HG03060 (cell line): ENCODE measurements at regions not wholly inside any gene's neighbourhood (a gene's known extent, or its start where the extent isn't known, plus 50 kb on each side); places are given as distances from the start of the nearest gene placed in this dataset.

Experiments used
- ATAC-seq: cut with Tn5 transposase; IDR thresholded peaks from one replicate; pipeline ENCODE4 v1.9.1; 2021; ENCODE audit warnings: low read depth, moderate number of reproducible peaks; ENCODE audit not compliant: unreplicated experiment

DNA sequence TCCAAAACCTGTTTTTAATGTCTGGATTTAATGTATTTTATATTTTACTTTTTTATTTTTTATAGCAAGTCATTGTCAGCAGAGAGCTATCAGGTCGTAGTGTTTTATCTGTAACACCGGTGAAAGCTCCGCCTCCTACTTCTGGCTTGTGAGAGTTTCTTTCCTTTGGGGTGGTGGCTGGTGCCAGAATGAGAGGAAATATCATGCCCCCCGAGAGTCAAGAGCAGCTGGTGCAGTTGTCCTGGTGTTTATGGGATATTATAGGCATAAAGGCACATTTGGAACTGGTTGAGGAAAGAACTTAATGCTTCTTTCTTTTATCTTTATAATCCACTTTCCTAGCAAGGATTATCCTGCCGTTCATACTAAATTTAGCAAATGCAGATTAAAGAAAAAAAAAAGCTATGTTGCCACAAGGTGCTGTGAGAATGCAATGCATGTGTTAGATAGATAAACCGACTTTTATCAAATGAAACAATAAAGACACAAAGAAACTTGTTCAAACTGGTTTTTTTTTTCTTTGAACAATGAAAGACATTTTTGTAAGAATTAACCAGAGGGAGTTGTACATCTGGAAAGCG lies 260.1 kb upstream of the PLSCR5 start:
- no peak for ATAC-seq

DNA sequence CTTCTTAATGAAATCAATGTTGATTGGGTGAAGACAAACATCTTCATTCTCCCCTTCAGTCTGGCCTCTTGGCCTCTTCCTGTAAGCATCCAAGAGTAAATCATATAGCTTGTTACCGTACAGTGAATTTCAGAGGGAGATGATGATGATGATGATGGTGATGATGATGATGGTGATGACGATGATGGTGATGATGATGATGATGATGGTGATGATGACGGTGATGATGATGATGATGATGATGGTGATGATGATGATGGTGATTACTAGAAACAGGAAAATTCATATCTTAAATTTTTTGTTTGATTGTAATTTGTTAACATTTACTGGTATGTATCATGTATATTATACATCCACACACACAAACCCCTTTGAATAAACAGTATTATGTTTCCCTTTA lies 256.1 kb upstream of the PLSCR5 start:
- no peak for ATAC-seq

DNA sequence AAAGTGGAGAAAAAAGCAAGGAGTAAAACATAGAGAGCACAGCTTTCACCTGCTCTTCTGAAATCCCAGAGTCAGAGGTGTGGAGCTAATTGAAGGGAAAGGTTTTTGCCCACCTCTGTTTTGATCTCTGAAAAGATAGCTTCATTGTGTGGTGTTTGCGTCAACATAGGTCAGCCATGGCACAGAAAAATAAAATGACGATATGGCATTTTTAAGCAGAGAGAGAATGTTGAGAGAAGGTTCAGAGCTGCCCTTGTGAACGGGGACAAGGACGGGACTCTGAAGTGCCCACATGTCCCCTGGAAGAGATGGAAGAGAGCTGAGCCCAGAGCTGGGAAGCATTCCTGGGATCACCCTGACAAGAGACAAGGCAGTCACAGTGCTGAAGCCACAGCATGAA lies 249.4 kb upstream of the PLSCR5 start:
- ATAC-seq, result no peak

DNA sequence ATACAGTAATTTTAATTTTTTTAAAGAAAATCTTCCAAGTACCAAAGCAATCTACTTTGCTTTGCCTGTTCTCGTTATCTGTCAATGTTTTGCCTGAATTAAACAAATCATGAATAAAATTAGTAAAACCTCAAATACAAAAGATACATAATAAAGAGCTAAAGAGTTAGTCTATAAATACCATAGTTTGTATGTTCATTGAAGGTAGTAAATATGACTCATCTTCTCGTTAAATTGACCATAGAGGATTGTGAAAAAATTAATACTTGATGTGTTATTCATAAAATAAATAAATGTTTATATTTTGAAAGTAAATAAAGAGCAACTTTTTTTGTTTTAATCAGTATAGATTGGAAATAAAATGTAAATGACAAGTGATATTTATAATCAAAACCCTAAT lies 246.5 kb upstream of the PLSCR5 start:
- no peak for ATAC-seq

DNA sequence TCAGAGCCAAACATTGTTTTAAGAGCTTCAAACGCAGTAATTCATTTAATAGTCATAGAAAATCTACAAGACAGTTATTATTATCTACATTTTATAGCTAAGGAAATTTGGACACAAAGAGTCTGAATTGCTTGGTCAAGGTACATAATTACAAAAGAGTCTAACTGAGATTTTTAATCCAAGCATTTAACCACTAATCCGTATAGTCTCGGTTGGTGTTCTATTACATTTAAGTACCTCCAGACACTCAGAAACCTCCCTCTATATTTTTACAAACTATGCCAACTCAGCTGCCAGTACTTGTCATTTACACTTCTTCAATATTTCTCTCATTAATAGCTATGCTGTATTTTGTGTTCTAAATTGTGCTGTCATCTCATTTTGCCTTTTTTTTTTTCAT lies 240.2 kb upstream of the PLSCR5 start:
- no peak for ATAC-seq

DNA sequence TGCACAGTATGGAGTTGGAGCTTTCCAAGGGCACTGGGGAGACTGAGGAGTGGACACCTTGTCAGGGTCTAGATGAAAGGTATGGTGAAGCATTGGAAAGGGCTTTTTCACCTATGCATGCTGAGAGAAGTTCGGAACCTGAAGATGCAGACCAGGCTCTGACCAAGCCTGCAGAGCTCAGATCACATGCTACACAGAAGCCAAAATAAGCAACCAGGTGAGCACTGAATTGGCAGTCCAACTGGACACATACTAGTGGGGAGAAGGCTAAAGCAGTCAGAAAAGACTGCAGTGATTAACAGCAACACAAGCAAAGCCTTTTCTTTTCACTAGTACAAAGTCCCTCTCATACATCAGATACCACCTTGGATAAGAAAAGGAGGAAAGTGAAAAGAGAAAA lies 238.3 kb upstream of the PLSCR5 start:
- ATAC-seq, result no peak

DNA sequence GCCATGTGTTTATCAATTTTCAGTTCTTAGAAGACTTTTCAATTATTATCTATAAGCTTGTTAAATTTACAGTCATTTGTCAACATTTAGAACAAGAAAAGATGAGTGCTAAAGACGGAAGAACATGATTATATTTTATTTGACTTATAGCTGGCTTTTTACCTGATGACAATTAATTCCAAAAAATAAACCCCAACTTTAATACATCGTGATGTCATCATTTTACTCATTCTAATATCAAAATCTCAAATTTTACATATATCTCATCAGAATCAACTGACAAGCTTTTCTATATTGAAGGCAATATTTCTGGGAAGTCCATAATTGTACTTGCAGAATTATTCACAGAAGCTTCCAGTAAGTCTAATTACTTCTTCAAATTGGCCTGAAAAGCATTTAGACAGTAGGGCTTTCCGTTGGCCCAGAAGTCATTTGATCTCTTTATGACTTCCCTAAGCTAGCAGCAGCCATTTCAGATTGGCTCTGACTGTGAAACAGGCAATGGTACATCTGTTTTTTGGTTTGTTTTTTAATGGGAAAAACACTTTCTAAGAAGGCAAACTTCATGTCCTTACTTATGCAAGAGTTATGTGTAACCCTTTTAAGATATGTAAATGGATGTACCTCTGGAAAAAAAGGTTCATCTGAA lies 234.7 kb upstream of the PLSCR5 start:
- no peak for ATAC-seq

DNA sequence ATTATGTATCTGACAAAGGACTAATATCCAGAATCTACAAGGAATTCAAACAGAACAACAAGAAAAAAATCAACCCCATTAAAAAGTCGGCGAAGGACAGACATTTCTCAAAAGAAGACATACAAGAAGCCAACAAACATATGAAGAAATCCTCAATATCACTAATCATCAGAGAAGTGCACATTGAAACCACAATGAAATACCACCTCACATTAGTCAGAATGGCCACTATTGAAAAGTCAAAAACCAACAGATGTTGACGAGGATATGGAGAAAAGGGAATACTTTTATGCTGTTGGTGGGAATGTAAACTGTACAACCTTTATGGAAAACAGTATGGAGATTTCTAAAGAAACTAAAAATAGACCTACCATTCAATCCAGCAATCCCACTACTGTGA lies 233.1 kb upstream of the PLSCR5 start:
- ATAC-seq, result no peak

DNA sequence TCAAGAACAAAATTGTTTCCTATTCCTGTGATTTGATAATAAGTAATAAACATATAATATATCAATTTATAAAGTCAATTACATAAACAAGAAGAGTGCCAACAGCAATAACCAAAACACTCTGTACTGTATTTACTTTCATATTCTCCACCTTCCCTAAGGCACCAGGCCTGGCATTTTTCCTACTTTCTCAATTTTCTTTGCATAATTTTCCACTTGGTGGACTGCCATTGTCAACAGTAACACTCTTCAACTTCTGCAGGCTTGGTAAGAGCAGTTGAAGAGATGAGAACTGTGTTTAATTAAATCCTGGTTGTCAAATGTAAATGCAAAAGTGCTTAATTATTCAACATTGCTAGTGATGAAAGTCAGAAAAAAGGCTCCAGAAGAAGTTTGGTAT lies 229.8 kb upstream of the PLSCR5 start:
- ATAC-seq, result no peak

DNA sequence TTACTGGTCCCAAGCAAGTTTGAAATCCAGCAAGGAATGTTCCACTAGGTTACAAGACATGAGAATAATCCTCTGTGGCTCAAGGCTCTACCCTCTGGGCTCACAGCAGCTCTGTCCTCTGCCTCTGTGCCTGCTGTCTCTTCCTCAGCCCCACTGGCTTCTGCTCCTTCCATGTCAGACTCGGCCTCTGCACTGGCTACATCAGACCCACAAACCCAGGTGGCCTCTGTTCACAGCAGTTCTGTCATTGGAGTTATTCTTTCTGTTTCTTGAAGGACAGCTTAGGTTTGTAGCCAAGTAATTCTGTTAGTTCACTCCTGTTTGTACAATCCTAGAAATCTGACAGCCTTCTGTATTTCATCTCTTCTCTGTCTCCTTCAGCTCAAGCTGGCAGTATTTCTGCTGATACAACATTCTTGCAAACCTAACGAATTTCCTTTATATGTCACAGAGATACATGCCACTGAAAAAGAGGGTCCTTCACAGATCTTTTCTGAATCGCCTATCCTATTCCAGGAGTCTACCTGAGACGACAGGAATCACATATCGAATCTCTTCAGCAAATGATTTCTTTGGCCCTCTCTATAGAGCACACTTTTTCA lies 227.8 kb upstream of the PLSCR5 start:
- no peak for ATAC-seq

DNA sequence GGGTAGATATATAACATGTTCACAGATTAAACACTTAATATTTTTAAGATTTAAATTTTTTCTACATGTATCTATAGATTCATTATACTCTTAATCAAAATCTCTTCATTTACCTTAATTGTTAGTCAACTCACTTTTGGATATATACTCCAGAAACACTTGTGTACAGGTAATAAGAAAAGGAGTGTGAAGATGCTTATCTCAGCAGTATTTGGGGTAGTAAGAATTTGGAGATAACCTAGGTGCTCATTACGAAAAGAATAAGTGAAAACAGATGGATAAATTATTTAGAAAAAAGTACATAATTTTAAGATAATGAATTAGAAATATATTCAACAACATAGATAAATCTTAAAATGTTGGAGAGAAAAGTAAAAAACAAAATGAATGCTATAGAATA lies 226.5 kb upstream of the PLSCR5 start:
- ATAC-seq, result no peak

DNA sequence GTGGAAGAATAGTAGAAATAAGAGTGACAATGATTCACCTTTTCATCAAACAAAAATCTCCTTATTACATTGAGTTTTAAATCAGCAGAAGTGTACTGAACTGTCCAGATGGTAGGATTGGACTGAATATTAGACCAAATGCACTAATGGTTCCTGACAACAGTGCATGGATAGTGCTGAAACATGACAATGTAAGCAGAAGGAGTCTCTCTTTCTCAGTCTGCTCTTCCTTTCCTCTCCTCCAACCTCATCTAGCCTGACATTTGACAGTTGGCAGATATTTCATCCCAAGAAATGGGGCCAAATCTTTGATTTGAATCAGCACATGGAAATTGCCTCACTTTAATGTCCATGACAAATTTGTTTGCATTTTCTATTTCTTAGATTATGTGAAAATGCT lies 225.1 kb upstream of the PLSCR5 start:
- ATAC-seq, result no peak

DNA sequence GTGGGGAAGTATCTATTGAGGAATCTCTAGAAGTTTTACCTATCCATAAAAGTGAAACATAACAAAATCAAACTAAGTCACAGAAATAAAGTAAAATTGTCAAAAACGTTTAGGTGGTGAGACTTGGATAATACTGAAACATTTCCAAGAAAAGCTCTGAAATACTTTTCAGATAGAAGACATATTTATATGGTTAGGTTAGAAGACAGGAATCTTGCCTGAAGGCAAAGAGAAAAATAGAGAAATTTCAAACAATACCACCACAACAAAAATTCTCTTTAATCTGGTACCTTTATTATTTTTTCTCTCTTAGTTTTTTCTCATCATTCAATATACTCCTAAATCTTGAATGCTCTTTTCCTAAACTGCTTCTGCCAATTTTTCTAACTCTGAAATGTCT lies 222.7 kb upstream of the PLSCR5 start:
- ATAC-seq, result no peak

DNA sequence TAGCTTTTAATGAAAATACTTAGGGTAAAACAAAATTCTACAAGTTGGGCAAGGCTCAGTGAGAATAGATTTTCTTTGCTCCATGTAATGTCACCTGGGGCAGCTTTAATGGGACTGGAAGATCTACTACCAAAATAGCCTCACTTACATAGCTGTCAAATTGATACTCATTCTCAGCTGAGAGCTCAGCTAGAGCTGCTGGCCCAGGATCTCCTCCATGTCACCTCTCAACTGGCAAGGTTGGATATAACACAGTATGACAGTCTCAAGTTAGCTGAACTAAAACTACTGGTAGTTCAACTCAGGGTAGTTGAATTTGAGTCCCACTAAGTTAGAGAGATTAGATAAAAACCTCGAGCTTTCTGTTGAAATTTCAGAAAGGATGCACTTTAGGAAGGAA lies 218.5 kb upstream of the PLSCR5 start:
- ATAC-seq, result no peak

DNA sequence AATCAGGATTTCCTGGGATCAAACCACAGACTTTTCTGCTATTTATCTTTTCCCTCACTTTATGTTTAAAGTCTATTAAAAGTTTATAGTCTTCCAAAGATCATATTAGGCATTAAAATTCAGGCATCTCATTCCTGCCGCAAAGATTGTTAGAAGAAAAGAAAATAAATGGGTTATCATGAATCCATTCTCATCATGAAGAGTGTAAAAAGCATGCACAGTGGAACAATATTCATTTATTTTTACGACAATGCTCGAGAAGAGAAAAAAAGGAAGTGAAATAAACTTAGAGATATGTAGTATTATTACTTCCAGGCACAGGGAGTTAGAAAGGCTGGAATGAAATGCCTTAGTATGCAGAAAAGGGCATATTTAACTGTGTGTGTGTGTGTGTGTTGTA lies 213.7 kb upstream of the PLSCR5 start:
- no peak for ATAC-seq

DNA sequence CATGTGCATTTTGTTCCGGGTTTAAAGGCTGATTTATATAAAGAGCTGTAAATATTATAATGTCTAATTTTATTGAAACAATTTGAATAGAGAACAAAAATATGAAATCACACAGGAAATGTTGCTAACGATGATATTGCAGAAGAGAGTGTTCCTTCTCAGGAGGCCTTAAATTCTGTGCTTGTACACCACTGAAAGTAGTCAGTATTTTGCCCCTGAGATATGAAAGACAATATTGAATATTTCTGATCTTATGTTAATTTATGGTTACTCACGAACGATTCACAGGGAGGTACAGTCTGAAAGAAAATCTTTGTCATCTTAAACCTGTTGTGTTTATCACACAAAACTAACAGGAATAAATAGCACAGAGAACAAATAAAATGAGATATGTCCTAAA lies 213.2 kb upstream of the PLSCR5 start:
- no peak for ATAC-seq

DNA sequence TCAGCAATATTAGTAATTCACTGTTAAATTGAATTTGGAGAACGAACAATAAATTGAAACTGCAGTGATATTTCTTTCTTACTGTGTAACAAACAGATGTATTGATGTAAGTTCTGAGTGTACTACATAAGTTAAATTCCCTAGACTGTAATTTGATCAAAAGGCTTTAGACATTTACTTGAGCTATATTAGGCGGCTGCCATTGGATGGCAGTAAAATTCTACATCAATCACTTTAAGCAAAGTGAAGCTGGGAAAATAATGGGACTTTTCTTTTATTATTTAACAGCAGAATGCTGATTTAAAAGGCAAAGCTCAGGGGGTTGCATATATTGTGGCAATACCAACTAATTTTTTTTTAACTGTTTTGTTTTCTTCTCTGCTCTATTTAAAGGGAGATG lies 212.6 kb upstream of the PLSCR5 start:
- ATAC-seq, result no peak

DNA sequence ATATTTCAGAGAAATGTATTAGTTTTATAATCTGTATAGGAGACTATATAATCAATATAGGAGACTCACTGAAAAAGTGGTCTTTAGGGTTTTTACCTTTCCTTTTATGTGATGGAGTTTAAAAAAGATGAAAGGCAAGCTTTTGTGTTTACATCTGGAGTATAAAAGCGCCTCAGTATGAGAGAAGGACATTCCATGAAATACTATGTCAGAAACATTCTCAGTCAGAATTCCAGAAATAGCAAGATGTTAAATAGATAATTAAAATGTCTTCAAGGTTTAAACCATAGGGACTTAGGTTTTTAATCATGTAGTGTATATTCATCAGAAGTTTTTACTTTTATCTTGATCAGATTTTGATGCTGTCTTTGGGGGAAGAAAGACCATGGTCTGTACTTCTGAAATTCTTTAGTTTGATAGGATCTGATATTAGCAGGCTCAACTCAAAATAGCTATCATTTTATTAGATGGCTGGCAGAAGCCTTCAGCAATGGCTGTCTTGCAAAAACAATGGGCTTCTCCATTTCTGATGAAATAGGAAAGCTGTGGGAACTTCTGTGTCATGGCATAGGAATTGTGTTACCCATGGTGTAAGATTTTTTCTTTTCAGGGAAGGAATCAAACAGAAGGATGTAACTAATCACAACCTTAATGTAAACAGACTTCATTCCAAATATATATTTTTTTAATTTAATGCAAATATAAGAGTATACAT lies 209.6 kb upstream of the PLSCR5 start:
- ATAC-seq, result no peak

DNA sequence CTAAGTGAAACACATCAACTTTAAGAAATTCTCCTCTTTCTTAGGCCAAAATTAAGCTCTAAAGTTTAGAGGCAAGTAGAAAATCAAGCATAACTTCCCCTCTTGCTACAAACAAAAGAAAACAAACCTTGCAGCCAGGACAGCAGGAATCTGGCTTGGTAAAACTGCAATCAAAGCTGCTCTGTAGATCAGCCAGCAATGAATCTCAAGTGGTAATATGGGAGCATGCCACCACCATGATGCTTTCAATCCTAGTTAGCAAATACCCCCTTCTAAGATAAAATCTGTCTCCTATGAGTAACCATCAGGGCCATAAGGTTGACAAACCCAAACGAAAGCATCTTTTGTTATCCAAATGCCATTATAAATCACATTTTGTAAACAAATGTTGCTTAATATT lies 208.3 kb upstream of the PLSCR5 start:
- ATAC-seq, result no peak

DNA sequence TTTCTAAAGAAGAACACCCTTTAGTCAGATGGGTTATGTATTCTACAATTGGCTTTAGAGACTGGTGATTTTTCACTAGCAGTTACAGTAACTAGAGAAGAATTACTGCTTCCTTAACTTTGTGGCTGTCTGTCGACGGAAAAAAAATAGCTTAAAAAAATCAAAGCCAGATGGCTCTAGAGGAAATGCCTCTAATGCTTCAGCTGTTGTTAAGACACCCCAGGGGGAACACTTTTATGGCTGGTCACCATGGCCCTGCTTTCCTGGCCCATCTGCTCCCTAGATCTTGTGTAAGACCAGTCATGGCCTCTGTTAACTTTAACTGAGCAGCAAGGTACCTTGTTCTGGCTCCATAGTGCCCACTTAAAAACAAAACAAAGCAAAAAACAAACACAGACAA lies 198.6 kb upstream of the PLSCR5 start:
- ATAC-seq, result no peak

DNA sequence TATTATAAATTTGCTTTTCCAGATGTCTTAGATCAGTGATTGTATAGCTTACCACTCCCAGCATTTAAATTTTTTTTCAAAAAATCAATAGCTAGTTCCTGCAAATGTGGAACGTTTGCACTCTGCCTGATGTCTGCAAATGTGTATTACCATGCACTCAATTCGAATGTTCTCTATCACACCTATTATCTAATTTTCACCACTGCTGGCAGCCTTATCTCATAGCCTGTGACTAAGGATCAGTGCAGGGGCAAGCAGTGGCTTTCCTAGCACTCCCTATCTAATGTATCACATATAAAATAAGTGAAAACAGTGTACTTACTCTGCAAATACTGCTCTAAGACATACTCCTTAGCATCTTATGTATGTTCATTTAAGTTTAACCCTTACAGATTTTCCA lies 196.3 kb upstream of the PLSCR5 start:
- no peak for ATAC-seq

DNA sequence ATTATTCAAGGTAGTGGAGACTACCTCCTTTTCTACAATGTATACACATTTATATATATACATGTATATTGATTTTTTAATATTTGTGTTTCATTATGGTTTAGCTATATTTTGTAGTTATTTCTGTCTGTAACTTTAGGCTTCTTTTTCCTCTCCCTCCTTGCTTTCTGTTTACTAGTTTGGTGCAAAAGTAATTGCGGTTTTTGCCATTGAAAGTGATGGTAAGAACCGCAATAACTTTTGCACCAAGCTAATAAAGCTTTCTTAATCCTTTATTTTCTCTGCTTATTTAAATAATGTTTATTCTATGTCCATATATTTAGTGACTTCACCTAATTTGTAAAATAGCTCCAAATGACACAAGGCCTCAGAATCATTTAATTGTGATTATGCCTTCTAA lies 195.3 kb upstream of the PLSCR5 start:
- ATAC-seq, result no peak
